ENCODE measurements at regions not wholly inside any gene's neighbourhood (a gene's known extent, or its start where the extent isn't known, plus 50 kb on each side); places are given as distances from the start of the nearest gene placed in this dataset.

GRCh38 chr7:25614415-25614814, 386.1 kb upstream of the NPVF start:
- DNase-seq (ENCODE audit: low spot score) (no peak), ATAC-seq (ENCODE audit: low FRiP score) (no peak)
- TF ChIP-seq CTCF (IDR thresholded peaks at IDR 0.05): no peak

- no peak for ATAC-seq (ENCODE audit: low FRiP score)
- no peak for TF ChIP-seq CTCF (IDR thresholded peaks at IDR 0.05)
- DNase-seq (ENCODE audit: low spot score): no peak
Observed at GRCh38 chr7:25615003-25615402, 386.7 kb upstream of the NPVF start.

- ATAC-seq (ENCODE audit: low FRiP score): no peak
- no peak for TF ChIP-seq CTCF (IDR thresholded peaks at IDR 0.05)
- no peak for DNase-seq (ENCODE audit: low spot score)
Observed at GRCh38 chr7:25615593-25615992, 387.3 kb upstream of the NPVF start.

- ATAC-seq (ENCODE audit: low FRiP score) (no peak), DNase-seq (ENCODE audit: low spot score) (no peak)
- TF ChIP-seq CTCF (IDR thresholded peaks at IDR 0.05): no peak
Observed at GRCh38 chr7:25617214-25617613, 388.9 kb upstream of the NPVF start.

- no peak for TF ChIP-seq CTCF (IDR thresholded peaks at IDR 0.05)
- ATAC-seq (ENCODE audit: low FRiP score) (no peak), DNase-seq (ENCODE audit: low spot score) (no peak)
Observed at GRCh38 chr7:25617673-25618072, 389.4 kb upstream of the NPVF start.

GRCh38 chr7:25619381-25619780, 391.1 kb upstream of the NPVF start:
- TF ChIP-seq CTCF (IDR thresholded peaks at IDR 0.05): no peak
- DNase-seq (ENCODE audit: low spot score) (no peak), ATAC-seq (ENCODE audit: low FRiP score) (no peak)

GRCh38 chr7:25619963-25620799, 391.9 kb upstream of the NPVF start:
- DNase-seq (ENCODE audit: low spot score) (no peak), ATAC-seq (ENCODE audit: low FRiP score) (no peak)
- TF ChIP-seq CTCF (IDR thresholded peaks at IDR 0.05): no peak
